ENCODE measurements at regions not wholly inside any gene's neighbourhood (a gene's known extent, or its start where the extent isn't known, plus 50 kb on each side); places are given as distances from the start of the nearest gene placed in this dataset.

DNA sequence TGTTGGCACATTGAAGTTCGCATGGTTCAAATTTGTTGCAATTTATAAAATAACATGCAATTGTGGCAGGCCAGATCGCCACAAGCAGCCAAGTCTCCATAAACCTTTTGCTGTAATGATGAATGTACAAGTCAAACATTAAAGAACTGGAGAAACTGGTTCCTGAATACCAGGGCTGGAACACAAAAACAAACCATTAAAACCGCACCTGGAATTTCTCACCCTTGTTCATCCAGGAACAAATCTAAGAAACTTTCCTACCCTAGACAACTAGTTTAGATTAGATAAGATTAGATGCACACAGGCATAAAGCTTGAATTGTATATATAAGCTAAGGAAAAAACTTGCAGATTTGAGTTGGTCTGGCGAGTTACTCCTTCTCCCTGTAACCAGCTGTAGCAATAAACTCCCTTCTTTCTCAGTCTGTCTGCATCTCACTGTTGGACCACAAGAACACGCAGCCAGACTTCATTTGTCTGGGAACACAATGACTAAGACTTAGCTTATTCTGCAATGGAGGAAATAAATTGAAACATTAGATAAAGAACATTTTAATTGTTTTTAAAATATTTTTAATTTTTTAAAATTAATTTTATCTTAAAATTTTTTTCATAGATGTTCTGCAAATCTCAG, 1835.5 kb upstream of the LRRTM1 start:
- TF ChIP-seq, protein P1, sequence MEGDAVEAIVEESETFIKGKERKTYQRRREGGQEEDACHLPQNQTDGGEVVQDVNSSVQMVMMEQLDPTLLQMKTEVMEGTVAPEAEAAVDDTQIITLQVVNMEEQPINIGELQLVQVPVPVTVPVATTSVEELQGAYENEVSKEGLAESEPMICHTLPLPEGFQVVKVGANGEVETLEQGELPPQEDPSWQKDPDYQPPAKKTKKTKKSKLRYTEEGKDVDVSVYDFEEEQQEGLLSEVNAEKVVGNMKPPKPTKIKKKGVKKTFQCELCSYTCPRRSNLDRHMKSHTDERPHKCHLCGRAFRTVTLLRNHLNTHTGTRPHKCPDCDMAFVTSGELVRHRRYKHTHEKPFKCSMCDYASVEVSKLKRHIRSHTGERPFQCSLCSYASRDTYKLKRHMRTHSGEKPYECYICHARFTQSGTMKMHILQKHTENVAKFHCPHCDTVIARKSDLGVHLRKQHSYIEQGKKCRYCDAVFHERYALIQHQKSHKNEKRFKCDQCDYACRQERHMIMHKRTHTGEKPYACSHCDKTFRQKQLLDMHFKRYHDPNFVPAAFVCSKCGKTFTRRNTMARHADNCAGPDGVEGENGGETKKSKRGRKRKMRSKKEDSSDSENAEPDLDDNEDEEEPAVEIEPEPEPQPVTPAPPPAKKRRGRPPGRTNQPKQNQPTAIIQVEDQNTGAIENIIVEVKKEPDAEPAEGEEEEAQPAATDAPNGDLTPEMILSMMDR (IDR thresholded peaks at IDR 0.05), result no peak

DNA sequence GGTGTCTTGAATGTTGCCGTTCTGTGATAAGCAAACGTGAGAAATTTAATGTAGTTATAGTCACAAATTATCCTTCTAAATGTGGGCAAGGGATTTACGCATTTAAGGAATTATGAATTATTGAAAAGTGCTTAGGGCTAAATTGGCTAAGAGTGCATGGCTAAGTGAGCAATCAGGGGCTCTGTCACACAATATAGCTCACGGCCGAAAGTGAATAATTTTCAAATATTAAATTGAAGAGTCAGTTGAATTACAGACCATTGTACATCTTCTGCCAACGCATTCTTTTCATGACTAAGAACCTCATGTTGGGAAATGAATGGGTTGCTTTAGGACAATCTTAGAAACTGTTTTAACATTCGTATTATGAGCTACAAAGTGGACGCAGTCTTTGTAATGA, 1832.9 kb upstream of the LRRTM1 start:
- TF ChIP-seq, protein P1 (IDR thresholded peaks at IDR 0.05), result no peak

DNA sequence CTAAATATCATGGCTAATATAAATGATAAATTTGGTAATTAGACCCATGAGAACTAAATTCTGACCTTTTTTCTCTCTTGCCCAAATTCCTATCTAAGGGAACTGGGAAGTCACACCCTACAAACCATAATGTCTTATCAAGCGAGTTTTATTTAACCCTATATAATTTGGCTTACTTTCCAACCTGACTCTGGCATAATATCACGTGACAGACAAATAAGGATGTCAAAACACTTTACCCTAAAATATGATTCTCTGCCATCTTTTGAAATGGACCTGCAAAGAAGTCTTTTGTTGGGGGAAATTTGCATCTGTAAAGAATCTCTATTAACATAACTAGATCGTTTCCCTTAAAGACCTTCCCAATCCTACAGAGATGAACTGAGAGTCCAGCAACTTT, 1823.5 kb upstream of the LRRTM1 start:
- TF ChIP-seq, protein P1 (IDR thresholded peaks at IDR 0.05), result no peak

DNA sequence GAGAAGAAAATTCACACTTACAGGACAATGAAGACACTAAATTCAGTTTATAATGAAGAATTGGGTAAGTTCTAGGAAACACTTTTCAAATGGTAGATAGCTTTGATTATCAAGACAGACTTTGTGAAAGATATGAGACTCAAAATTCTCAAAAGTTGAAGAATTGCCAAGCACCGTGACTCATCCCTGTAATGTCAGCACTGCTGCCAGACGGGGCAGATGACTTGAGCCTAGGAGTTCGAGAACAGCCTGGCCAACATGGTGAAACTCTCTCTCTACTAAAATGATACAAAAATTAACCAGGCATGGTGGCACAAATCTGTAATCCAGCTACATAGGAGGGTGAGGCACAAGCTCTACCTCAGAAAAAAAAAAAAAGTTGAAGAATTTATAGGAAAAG, 1820.1 kb upstream of the LRRTM1 start:
- TF ChIP-seq, protein P1 (IDR thresholded peaks at IDR 0.05), result no peak

DNA sequence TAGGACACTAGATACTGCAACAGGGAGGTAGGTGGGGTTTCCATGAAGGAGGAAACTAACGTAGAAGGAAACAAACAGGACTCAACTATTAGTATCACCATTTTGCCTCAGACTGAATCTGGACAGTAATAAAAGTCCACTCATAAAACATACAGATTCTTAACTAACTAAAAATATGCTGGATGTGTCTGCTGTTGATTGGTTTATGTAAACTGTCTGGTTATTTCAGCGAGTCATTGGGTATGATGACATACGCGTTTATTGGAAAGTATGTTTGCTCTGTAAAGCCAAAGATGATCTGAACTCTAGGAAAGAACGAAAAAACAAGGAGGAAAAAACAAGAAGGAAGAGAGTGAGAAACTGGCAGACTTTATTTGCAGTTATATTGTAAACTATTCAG, 1816.1 kb upstream of the LRRTM1 start:
- TF ChIP-seq, protein P1 (IDR thresholded peaks at IDR 0.05), result no peak

DNA sequence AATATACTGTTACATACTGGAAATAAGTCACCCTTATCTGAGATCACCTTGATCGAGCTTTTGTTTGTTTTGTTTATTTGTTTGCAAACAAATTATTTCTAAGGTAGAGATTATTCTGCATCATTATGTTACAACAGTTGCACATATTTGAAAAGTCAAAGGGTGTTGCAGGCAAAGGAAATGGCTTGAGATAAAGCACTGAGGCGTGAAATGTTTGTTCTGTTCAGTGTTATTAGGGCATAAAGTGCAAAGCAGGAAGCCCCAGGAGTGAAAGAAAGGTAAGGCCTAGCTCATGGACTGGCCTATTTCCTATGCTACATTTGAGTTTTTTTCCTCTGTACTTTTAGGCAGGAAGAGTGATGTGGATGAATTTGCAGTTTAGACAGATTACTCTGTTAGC, 1815.6 kb upstream of the LRRTM1 start:
- TF ChIP-seq, protein P1 (IDR thresholded peaks at IDR 0.05), result no peak

DNA sequence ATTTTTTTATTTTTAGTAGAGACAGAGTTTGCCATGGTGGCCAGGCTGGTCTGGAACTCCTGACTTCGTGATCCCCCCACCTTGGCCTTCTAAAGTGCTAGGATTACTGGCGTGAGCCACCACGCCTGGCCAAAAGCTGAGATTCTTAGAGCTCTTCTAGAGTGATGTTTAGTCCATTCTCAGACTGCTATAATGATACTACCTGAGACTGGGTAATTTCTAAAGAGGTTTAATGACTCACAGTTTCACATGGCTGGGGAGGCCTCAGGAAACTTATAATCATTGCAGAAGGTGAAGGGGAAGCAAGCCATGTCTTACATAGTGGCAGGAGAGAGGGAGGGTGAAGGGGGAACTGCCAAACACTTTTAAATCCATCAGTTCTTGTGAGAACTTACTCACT, 1804.9 kb upstream of the LRRTM1 start:
- TF ChIP-seq, protein P1 (IDR thresholded peaks at IDR 0.05), result no peak

DNA sequence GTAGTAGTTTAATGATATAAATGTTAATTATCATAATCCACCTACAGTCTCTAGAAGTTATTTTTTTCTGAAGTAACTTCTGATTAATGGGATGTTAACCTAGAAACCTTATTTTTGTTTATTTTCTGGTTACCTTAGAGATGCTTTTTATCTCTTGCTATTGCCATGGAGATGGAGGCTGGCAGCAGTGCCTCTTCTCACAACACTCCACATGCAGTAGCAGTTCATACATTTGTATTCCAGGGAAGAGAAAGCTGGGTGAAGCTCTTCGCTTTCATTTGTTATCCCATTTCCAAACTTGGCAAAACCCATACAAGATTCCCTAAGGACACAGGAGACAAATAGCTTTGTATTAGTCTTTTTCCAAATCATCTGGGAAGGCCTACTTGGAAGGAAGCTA, 1794.1 kb upstream of the LRRTM1 start:
- TF ChIP-seq, protein P1 (IDR thresholded peaks at IDR 0.05), result no peak
